ENCODE measurements at regions not wholly inside any gene's neighbourhood (a gene's known extent, or its start where the extent isn't known, plus 50 kb on each side); places are given as distances from the start of the nearest gene placed in this dataset.
"Not testable (repeated sequence)": the region's sequence is repeated elsewhere in the genome, so short reads cannot be mapped to it uniquely, and the experiment has no call there.

- DNase-seq, result no peak
Measured at GRCh38 chr12:46567667-46568066, 195.1 kb upstream of the SLC38A2 start.

- no peak for DNase-seq
Measured at GRCh38 chr12:46562625-46563225, 190.2 kb upstream of the SLC38A2 start.

GRCh38 chr12:46561769-46562624 lies 189.4 kb upstream of the SLC38A2 start:
- not testable (repeated sequence) for DNase-seq

DNA sequence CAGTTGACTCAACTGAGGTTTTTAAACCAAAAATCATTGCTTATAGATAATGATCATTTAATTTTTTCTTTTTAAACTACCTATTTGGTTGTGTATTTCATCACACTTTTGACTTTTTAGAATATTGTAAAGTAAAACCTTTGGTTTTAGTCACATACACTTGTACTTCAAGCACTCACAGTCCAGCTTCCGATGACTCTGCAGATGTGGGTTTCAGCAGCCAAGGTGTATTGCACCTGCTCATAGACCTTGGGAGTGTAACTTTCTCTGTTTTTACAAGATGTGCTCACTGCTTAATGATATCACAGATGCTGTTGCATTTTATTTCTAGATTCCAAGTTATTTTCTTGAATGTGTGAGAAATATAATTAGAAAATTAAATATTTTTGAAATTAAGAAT lies 188.3 kb upstream of the SLC38A2 start:
- no peak for DNase-seq

DNA sequence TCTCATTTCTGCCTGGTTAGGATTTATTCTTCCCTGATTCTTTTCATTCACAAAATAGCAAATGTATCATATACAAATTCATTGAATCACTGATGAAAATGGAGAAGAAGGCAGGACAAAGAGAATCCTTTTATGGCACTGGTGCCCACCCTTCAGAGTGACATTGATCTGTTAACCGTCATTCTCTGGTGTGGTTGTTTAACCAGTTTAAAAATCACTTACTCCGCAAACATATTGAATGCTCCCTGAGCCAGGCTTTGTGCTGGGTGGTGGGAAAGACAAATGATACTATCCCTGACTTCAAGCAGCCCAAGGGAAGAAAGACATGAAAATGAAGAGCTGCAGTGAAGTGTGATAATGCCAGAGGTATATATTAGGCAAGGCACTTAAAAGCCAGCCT lies 187.5 kb upstream of the SLC38A2 start:
- peak; percentile 9 for DNase-seq

GRCh38 chr12:46559311-46559710 lies 186.7 kb upstream of the SLC38A2 start:
- DNase-seq, result no peak

GRCh38 chr12:46558677-46559076 lies 186.1 kb upstream of the SLC38A2 start:
- DNase-seq, result no peak

GRCh38 chr12:46557539-46558373 lies 185.2 kb upstream of the SLC38A2 start:
- DNase-seq, result no peak

DNA sequence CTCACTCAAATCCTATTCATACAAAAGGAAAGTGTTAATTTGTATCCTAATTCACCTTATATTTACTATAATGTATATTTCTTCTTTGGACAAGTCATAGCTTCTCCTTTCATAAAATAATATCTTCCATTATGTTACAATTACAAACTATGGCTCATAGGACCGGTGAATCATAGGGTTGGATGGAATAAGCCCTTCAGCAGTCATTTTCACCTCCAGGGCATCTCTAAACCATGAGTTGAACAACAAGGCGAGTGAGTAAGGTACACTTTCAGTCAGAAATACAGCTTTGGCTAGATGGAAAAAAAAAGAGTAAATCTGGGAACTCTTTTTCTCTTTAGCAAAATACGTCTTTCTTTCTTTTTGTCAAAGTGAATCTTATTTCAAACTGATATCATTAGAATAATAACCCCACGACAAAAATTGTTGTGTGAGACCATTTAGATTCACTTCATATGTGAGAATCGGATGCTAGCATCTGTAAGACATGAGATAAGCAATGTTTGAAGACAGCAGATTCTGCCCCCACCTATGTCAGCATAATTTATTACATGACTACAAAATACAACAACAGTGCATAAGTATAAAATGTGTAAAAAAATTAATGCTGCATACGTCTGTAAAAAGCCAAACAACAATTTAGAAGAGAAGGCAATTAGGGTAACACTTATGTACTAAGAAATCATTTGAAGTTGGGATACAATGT lies 184.4 kb upstream of the SLC38A2 start:
- no peak for DNase-seq

GRCh38 chr12:46556105-46556559 lies 183.6 kb upstream of the SLC38A2 start:
- DNase-seq, result no peak

- DNase-seq, result no peak
Measured at GRCh38 chr12:46555406-46555852, 182.9 kb upstream of the SLC38A2 start.

DNA sequence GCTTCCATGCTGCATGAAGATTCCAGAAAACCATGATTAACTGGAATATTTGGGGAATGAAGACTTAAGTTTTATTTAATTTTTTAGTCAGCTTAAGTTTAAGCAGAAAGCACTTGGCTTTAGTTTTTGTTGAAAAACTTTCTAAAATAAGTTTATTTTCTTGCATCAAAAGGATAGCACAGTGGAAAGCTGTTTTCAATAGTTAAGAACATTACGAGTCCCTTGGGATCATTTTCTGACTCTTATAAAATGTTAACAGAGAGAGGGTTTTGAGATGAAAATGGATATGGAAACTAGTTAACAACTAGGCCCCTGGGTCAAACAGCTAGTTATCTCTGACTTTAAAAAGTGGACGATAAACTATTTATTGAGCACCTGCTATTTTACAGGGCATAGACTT lies 181.9 kb upstream of the SLC38A2 start:
- no peak for DNase-seq

DNA sequence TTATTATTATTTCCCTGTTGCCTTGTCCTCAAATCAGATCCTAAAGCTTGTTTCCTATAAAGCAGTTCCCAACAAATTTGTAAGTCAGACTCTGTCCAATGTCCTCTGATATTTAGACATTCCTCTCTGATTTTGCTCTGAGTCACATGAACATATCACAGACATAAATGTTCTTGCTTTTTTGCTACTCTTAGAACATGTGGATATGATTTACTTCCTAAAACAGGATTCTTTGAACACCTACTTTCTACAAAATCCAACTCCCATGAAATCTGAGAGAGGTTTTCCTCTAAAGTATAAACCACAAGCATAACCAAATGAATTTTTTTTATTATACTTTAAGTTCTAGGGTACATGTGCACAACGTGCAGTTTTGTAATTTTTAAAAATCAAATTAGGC lies 181.3 kb upstream of the SLC38A2 start:
- no peak for DNase-seq

DNA sequence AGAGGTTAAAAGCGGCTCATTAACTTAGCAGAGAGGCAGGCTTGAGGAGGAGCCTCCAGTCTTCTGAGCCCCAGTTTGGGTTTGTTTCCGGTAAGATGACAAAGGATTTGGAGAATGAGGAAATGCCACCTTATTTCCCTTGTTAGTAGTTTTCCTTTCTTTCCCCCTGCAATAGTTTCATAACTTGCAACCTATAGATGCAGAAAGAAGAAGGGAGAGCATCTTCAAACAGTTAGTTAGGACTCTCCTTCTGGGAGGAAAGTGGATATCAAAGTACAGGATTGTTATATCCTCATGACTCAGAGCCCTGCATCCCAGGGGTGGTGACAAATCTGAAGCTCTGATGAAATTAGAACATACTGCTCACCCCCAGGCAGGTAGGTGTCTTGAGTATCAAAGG lies 180.7 kb upstream of the SLC38A2 start:
- no peak for DNase-seq

GRCh38 chr12:46550266-46550879 lies 177.8 kb upstream of the SLC38A2 start:
- DNase-seq, result no peak

GRCh38 chr12:46549527-46550265 lies 177.1 kb upstream of the SLC38A2 start:
- no peak for DNase-seq

GRCh38 chr12:46548605-46549071 lies 176.1 kb upstream of the SLC38A2 start:
- DNase-seq, result no peak

- no peak for DNase-seq
Measured at GRCh38 chr12:46547421-46548354, 175.1 kb upstream of the SLC38A2 start.

GRCh38 chr12:46546634-46547273 lies 174.2 kb upstream of the SLC38A2 start:
- no peak for DNase-seq

- not testable (repeated sequence) for DNase-seq
Measured at GRCh38 chr12:46543378-46543795, 170.8 kb upstream of the SLC38A2 start.
